Parathyroid adenoma (tissue), 2 donors: ENCODE measurements at regions not wholly inside any gene's neighbourhood (a gene's known extent, or its start where the extent isn't known, plus 50 kb on each side); places are given as distances from the start of the nearest gene placed in this dataset.

Experiments
- H2AFZ ChIP-seq: fragments of 300-600 bp; sonication (generic); one replicate; pipeline ENCODE4 v1.7.0; 2017; ENCODE audit warnings: antibody characterized with exemption, mild to moderate bottlenecking
- H3K27ac ChIP-seq: fragments of 300-600 bp; sonication (generic); one replicate; pipeline ENCODE4 v1.7.0; 2017
- H3K27me3 ChIP-seq: fragments of 300-600 bp; sonication (generic); one replicate; pipeline ENCODE4 v1.7.0; 2017; ENCODE audit warnings: low read length; ENCODE audit not compliant: control insufficient read depth, insufficient read depth
- H3K36me3 ChIP-seq: fragments of 300-600 bp; sonication (generic); one replicate; pipeline ENCODE4 v1.7.0; 2017; ENCODE audit warnings: low read length; ENCODE audit not compliant: control insufficient read depth, insufficient read depth
- H3K4me1 ChIP-seq: fragments of 300-600 bp; sonication (generic); one replicate; pipeline ENCODE4 v1.7.0; 2017; ENCODE audit warnings: control low read depth
- H3K4me2 ChIP-seq: fragments of 300-600 bp; sonication (generic); one replicate; pipeline ENCODE4 v1.7.0; 2017; ENCODE audit warnings: low read length
- H3K4me3 ChIP-seq: fragments of 300-600 bp; sonication (generic); one replicate; pipeline ENCODE4 v1.7.0; 2017; ENCODE audit warnings: low read depth, low read length
- H3K79me2 ChIP-seq: fragments of 300-600 bp; sonication (generic); one replicate; pipeline ENCODE4 v1.7.0; 2017; ENCODE audit warnings: control low read depth
- H3K9ac ChIP-seq: fragments of 300-600 bp; sonication (generic); one replicate; pipeline ENCODE4 v1.7.0; 2017; ENCODE audit warnings: mild to moderate bottlenecking
- H3K9me3 ChIP-seq: fragments of 300-600 bp; sonication (generic); one replicate; pipeline ENCODE4 v1.7.0; 2017; ENCODE audit warnings: low read length; ENCODE audit not compliant: control insufficient read depth
- CTCF ChIP-seq: fragments of 300-600 bp; sonication (generic); IDR thresholded peaks from one replicate; pipeline ENCODE4 v1.7.0; 2017; ENCODE audit warnings: antibody characterized with exemption, mild to moderate bottlenecking
- donor health status: primary hyperparathyroidism.

DNA sequence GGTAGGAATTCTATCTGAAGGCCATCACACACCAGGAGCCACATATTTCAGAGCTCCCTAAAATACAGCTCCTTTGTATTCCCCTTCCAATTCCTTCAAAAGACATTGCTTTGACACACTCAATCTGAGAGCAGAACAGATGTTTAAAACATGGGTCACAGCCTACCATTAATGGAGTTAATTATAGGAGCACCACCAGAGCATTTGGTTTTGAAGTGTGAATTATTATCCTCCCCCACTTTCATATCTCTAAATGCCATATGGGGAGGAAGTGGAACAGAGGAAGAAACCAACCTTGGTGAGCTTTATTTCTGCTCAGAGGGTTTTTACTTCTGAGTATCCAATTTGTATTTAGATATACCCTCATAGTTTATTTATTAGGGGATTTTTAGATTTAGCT, 50.7 kb upstream of the TNFRSF21 start:
- Histone ChIP-seq H2AFZ (no peak overlapping the region), H3K27me3 (no peaks in the 10 kb centered on the region), H3K27ac (no peak overlapping the region), H3K4me2 (no peak overlapping the region), H3K9ac (no peak overlapping the region), H3K9me3 (no peaks in the 10 kb centered on the region), H3K36me3 (no peaks in the 10 kb centered on the region), H3K4me3 (no peak overlapping the region), H3K79me2 (no peaks in the 10 kb centered on the region), H3K4me1 (no peaks in the 10 kb centered on the region)
- TF ChIP-seq CTCF, result no peak

GRCh38 chr6:47362857-47363461, 53.3 kb upstream of the TNFRSF21 start:
- H3K27me3 ChIP-seq, result no peaks in the 10 kb centered on the region
- H3K9me3 ChIP-seq, result no peaks in the 10 kb centered on the region
- no peak overlapping the region for H3K4me2 ChIP-seq
- H3K4me1 ChIP-seq, result no peaks in the 10 kb centered on the region
- H3K36me3 ChIP-seq, result no peaks in the 10 kb centered on the region
- no peak for TF ChIP-seq CTCF
- H3K79me2 ChIP-seq, result no peaks in the 10 kb centered on the region
- H3K27ac ChIP-seq, result no peak overlapping the region
- H2AFZ ChIP-seq, result no peak overlapping the region
- no peak overlapping the region for H3K9ac ChIP-seq
- H3K4me3 ChIP-seq, result no peak overlapping the region

DNA sequence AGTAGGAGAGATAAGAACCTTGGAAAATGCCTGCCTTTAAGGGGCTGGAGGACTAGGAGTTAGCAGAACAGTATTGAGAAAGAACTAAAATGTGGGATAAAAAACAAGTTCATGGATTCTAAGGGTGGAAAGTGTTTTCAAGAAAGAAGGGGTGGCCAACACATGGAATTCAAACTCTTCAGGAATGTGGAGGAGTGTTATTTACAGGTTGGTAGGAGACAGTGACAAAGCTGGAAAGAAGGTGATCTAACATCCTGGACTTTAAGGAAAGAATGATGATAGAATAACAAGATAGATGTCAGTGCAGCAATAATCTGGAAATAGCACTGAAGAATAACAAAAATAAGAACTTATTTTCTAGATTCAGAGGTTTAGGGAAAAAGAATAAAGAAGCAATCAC, 54.0 kb upstream of the TNFRSF21 start:
- Histone ChIP-seq H3K36me3 (no peaks in the 10 kb centered on the region), H3K9me3 (no peaks in the 10 kb centered on the region), H3K27me3 (no peaks in the 10 kb centered on the region), H3K4me3 (no peak overlapping the region), H2AFZ (no peak overlapping the region), H3K4me1 (no peaks in the 10 kb centered on the region), H3K9ac (no peak overlapping the region), H3K79me2 (no peaks in the 10 kb centered on the region), H3K4me2 (no peak overlapping the region), H3K27ac (no peak overlapping the region)
- no peak for TF ChIP-seq CTCF

GRCh38 chr6:47366335-47366890, 56.7 kb upstream of the TNFRSF21 start:
- H3K9ac ChIP-seq, result no peak overlapping the region
- no peaks in the 10 kb centered on the region for H3K79me2 ChIP-seq
- H3K27ac ChIP-seq, result no peak overlapping the region
- H3K4me2 ChIP-seq, result no peak overlapping the region
- H3K4me3 ChIP-seq, result no peak overlapping the region
- no peak for TF ChIP-seq CTCF
- H3K9me3 ChIP-seq, result no peaks in the 10 kb centered on the region
- no peaks in the 10 kb centered on the region for H3K4me1 ChIP-seq
- H2AFZ ChIP-seq, result no peak overlapping the region
- H3K27me3 ChIP-seq, result no peaks in the 10 kb centered on the region
- H3K36me3 ChIP-seq, result no peaks in the 10 kb centered on the region
